SIG-M5 treated with dmso at 0.1 percent for 504 hours (cell line): ENCODE measurements at regions not wholly inside any gene's neighbourhood (a gene's known extent, or its start where the extent isn't known, plus 50 kb on each side); places are given as distances from the start of the nearest gene placed in this dataset.
"Not testable (repeated sequence)": the region's sequence is repeated elsewhere in the genome, so short reads cannot be mapped to it uniquely, and the experiment has no call there.

Source experiments
- DNase-seq: peaks from one replicate; lab custom pipeline; 2025; ENCODE audit not compliant: unreplicated experiment; lab: John Stamatoyannopoulos, UW

DNA sequence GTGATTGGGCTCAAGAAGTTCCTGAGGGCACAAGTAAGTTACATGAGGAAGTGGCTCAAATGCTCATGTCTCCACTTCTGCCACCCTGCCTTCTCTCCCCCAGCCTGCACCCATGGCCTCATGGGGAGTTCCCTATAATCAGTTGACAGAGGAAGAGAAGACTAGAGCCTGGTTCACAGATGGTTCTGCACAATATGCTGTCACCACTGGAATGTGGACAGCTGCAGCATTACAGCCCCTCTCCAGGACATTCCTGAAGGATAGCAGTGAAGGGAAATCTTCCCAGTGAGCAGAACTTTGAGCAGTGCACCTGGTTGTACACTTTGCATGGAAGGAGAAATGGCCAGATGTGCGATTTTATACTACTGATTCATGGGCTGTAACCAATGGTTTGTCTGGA is 352.3 kb downstream of the C12orf75 start:
- not testable (repeated sequence) for DNase-seq

DNA sequence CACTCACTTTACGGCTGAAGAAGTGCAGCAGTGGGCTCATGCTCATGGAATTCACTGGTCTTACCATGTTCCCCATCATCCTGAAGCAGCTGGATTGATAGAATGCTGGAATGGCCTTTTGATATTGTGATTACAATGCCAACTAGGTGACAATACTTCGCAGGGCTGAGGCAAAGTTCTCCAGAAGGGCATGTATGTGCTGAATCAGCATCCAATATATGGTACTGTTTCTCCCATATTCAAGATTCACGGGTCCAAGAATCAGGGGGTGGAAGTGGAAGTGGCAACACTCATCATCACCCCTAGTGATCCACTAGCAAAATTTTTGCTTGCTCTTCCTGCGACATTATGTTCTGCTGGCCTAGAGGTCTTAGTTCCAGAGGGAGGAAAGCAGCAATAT is 353.3 kb downstream of the C12orf75 start:
- not testable (repeated sequence) for DNase-seq

- no peak for DNase-seq
Measured at GRCh38 chr12:105698075-105698474, 367.6 kb downstream of the C12orf75 start.

DNA sequence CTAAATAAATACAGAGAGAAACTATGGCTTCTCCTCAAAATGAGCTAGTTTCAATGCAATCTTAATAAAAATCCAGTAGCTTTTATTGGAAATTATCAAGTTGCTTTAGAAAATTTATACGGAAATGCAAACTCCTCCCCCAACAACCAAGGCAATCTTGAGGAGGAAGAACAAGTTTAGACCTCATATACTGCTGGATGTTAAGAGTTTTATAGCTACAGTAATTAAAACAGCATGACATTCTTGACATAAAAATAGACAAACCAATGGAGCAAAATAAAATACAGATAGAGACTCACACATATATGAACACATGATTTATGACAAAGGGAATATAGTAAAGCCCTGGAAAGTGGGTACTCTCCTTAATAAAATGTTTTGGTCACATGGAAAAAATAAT is 368.7 kb downstream of the C12orf75 start:
- no peak for DNase-seq

DNA sequence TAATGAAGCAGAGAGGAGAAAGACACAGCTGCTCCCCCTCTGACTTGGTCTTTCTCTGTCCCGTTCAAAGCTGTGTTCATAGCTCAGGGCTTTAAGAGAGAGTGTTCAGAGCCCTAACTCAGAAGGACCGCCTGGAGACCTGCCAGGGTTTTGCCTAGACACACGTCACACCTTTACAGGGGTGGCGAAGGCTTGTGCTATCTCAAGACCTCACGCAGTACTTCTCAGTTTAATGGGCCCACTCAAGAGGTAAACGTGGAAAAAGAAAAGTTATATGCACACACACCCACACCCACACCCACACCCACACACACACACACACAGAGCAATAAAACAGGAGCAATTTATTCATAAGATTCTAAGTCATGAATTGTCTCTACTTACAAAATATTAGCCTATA is 374.3 kb downstream of the C12orf75 start:
- DNase-seq, result no peak

GRCh38 chr12:105705235-105705634 is 374.7 kb downstream of the C12orf75 start:
- no peak for DNase-seq

- DNase-seq, result peak; percentile 14
Measured at GRCh38 chr12:105705765-105706164, 375.3 kb downstream of the C12orf75 start.

- DNase-seq, result no peak
Measured at GRCh38 chr12:105706321-105706972, 376.0 kb downstream of the C12orf75 start.

- DNase-seq, result no peak
Measured at GRCh38 chr12:105706973-105707334, 376.5 kb downstream of the C12orf75 start.

DNA sequence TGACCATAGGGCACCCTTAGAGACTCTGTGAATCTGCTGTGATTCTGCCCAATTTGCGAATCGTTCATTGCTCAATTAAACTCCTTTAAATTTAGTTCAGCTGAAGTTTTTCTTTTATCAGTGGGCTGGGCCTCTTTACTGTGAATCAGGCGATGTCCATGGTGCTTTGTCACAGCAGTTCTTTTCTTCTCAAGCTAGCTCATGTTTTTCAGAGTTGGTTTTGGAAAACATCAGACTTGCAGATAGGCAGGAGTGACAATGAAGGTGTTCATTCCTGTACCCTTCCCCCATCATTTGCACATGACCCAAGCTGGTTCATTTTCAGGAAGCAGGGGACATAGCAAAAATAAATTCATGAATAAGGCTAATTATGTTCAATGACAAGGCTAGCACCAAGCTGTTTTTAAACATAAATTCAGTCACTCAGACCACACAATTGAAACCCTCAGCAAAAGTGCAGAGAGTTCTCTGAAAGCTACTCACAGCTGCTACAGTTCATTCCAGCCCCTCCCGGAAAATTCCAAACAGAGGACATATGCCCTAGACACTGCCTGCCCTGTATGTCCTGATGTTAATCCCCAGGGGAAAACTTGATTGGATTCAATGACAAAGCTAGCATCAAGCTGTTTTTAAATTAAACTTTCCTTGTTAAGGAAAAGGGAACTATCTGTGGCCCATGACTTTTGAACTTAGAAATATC is 383.3 kb downstream of the C12orf75 start:
- DNase-seq, result no peak

DNA sequence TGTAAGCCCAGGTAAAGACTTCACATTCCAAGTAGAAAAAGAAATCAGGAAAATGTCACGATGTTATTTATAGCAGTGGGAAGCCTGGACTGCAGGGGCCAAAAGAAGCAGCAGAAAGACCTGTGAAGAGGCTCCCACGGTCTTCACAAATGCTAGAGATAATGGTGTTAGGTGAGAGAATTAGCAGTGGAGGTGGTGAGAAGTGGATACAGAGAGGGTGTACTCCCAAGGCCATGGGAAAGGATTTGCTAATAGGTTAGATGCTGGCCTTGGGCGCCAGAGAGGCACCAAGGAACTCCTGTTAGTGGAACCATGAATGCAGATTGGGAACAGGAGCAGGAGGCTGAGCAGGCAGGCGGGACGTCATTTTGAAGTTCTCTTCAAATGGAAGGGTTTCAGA is 386.1 kb downstream of the C12orf75 start:
- no peak for DNase-seq

DNA sequence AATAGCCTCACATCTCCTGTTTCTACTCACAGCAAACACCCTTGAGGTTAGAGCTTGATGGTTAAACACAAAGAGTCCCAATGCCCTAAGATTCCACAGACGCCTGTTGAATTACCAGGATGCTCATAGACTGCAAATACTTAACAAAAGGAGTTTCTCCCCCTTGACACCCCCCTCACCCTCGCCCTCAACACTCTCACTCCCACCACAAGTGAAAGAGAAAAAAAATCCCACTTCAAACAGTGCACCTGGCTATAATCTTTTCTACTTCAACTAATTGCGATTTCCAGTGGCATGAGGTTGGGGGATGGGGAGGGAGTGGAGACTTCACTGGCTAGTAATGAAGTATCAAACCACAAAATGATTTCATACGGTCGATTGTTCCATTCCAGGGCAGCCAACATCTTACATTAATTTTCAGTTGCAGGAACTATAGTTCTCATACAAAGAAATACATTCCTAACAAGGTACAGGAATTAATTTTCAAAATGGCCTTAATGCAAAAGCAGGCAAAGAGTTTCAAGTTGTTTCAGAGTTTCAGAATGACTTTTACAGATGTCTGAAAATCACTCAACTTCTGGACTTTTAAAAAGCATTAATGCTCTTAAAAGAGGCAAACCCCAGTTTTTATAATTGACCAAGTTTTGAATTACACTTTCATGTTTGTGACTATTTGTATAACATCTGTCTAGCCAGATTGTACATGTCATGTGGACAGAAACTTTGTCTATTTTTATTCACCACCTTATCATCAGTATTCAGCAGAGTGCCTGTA is 390.7 kb downstream of the C12orf75 start:
- no peak for DNase-seq

- DNase-seq, result no peak
Measured at GRCh38 chr12:105721891-105722290, 391.4 kb downstream of the C12orf75 start.

GRCh38 chr12:105723066-105723465 is 392.6 kb downstream of the C12orf75 start:
- DNase-seq, result no peak

GRCh38 chr12:105723494-105723893 is 393.0 kb downstream of the C12orf75 start:
- no peak for DNase-seq

- no peak for DNase-seq
Measured at GRCh38 chr12:105724641-105725040, 394.1 kb downstream of the C12orf75 start.

DNA sequence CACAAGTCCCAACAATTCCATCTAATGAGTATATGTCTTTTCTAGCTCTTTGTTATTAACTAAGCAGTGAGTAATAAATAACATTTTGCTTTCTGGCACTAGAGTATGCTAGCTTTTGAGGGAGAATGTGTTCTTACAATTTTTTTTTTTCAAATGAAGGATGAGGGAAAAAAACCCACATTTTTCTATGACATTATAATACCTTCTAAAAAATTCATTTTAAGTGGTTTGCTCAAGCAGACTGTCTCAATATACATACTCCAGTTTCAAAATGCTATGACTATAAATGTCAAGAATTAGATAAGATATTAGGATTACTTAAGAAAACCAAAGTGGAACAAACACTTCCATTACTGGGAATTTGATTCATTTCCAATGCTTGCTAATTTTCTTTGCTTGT is 394.6 kb downstream of the C12orf75 start:
- DNase-seq, result no peak

DNA sequence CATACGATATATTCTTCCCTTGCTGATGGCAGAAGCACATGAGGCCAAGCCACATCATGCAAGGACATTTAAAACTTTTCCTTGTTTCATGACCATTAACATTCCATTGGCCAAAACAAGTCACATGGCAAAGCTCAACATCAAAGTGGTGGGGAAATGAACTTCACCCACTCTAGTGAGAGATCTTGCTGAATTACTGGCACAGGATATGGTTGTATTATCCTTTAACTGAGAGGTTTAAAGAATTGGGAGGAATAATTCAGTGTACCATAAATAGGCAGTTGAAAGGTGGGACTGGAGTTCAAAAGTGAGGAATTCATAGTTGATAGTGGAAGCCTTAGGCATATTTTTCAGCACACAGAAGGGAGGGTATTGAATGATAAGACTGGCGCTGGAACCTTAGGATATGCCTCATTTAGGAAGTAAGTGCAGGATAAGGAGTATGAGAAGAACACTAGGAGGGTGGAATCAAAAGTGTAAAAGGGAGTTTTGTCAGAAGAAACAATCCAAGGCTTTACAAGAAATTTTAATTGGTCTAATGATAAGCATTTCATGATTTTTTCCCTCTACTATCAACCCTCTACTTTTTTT is 398.8 kb downstream of the C12orf75 start:
- DNase-seq, result no peak

DNA sequence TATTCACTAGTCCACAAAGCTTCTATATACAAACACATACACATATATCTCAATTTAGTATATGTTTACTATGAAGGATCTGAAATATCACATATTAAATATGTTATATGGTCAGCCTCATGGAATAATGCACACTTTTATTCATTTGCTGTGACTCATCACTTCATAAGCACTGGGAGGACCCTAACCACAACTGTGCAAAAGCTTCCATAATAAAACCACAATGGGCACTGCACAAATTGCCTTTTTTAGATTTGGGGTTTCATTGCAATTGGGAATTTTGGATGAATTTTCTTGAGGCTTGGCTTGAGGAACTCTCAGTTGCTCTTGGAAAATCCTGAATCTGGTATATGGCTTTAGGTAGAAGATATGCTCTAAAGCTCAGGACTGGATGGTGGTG is 399.4 kb downstream of the C12orf75 start:
- DNase-seq, result no peak

GRCh38 chr12:105733579-105733978 is 403.1 kb downstream of the C12orf75 start:
- DNase-seq, result no peak

DNA sequence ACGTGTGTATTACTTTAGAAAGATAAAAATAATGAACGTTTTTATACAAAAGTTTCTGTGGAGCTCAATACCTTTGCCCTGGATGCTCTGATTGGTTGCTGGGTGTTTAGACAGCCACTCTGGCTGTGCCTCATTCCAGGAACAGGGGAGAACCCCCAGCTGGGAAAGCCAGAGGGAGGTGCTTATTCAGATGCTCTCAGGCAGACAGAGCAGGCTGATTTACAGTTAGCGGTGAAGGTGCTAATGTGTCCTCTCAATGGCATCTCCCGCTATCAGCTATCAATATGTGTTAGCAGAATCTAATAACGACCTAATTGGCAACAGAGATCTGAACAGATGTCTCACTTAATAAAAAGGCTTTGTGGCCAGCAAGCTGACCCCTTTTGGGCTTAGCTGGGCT is 402.3 kb downstream of the NUAK1 start:
- DNase-seq, result no peak

DNA sequence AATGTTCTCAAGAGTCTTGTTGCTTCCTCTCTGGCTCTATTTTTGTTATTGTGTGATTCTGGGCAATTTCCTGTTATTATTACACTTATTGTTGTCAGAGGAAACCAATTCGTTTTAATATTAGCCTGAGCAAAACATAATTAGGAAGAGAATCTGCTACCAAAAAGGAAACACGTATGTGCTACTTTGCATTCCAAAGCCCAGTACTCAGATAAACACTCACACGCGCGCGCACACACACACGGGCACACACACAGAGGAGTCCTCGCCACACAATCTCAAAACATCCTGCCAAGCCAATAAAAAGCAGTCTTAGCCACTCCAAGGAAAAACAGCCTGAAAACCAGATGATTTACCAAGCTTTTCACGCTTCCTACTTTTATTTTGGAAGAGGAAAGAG is 400.7 kb downstream of the NUAK1 start:
- DNase-seq, result no peak
